ENCODE measurements at regions not wholly inside any gene's neighbourhood (a gene's known extent, or its start where the extent isn't known, plus 50 kb on each side); places are given as distances from the start of the nearest gene placed in this dataset.

- DNase-seq (ENCODE audit: low spot score in 2 of 2): no peak
- Histone ChIP-seq H3K4me1 (no peaks in the 10 kb centered on the region), H3K27ac (no peak overlapping the region), H3K27me3 (peaks cover 0 to 55% of the 10 kb centered on the region in 2 donors), H3K4me3 (no peak overlapping the region), H3K9me3 (no peaks in the 10 kb centered on the region), H3K36me3 (no peaks in the 10 kb centered on the region)
- TF ChIP-seq, protein P1, sequence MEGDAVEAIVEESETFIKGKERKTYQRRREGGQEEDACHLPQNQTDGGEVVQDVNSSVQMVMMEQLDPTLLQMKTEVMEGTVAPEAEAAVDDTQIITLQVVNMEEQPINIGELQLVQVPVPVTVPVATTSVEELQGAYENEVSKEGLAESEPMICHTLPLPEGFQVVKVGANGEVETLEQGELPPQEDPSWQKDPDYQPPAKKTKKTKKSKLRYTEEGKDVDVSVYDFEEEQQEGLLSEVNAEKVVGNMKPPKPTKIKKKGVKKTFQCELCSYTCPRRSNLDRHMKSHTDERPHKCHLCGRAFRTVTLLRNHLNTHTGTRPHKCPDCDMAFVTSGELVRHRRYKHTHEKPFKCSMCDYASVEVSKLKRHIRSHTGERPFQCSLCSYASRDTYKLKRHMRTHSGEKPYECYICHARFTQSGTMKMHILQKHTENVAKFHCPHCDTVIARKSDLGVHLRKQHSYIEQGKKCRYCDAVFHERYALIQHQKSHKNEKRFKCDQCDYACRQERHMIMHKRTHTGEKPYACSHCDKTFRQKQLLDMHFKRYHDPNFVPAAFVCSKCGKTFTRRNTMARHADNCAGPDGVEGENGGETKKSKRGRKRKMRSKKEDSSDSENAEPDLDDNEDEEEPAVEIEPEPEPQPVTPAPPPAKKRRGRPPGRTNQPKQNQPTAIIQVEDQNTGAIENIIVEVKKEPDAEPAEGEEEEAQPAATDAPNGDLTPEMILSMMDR (IDR thresholded peaks at IDR 0.05): no peak
- TF ChIP-seq EP300 (IDR thresholded peaks at IDR 0.05): no peak
- TF ChIP-seq POLR2A (IDR thresholded peaks at IDR 0.05): no peak
- WGBS, 2 donors: 64 to 75% methylated on average over 6 of the region's 6 CpGs
Observed at GRCh38 chr9:126052791-126053190, 273.8 kb upstream of the MVB12B start.

- Histone ChIP-seq H3K4me1 (peaks cover 0 to 8% (median 0%) of the 10 kb centered on the region in 4 donors), H3K9me3 (no peaks in the 10 kb centered on the region), H3K36me3 (no peaks in the 10 kb centered on the region), H3K27ac (no peak overlapping the region), H3K27me3 (peaks cover 0 to 61% of the 10 kb centered on the region in 2 donors), H3K4me3 (no peak overlapping the region)
- TF ChIP-seq, protein P1 (IDR thresholded peaks at IDR 0.05): no peak
- TF ChIP-seq EP300 (IDR thresholded peaks at IDR 0.05) (no peak), POLR2A (IDR thresholded peaks at IDR 0.05) (no peak)
- 48 to 57% methylated on average over 6 of the region's 6 CpGs for WGBS, 2 donors
- DNase-seq (ENCODE audit: low spot score in 2 of 2): no peak
Observed at GRCh38 chr9:126053913-126054312, 272.7 kb upstream of the MVB12B start.

DNA sequence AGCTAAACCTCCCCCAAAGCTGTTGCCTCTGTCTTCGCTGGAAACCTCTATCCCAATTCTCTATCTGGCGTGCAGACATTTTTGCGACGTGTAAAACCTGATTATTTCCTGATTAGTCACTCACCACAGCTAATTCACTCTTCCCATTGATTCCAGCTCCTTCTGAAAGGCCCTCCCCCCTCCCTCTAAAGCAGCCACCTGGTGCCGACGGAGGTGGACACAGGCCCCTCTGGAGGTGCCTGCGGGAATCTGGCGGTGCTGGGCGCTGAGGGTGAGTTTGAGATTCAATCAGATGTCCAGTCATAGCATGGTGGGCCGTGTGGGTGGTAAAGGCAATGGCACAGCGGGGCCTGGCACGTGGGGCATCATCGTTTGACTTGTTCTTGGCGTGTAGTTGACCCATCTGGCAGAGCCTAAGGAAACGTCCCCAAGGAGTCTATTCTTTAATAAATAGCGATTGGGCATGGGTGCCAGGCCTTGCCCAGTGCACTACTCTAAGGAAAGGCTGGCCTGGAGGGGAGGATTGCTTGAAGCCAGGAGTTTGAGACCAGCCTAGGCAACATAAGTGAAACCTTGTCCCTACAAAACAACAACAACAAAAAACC, 271.1 kb upstream of the MVB12B start:
- Histone ChIP-seq H3K9me3 (no peaks in the 10 kb centered on the region), H3K36me3 (no peaks in the 10 kb centered on the region), H3K27me3 (peaks cover 0 to 75% of the 10 kb centered on the region in 2 donors), H3K27ac (no peak overlapping the region), H3K4me1 (peaks cover 0 to 8% (median 0%) of the 10 kb centered on the region in 4 donors), H3K4me3 (no peak overlapping the region)
- TF ChIP-seq POLR2A (IDR thresholded peaks at IDR 0.05) (no peak), EP300 (IDR thresholded peaks at IDR 0.05) (no peak)
- TF ChIP-seq, protein P1 (IDR thresholded peaks at IDR 0.05): no peak
- WGBS, 2 donors: 67% methylated on average over 16 of the region's 16 CpGs
- DNase-seq (ENCODE audit: low spot score in 2 of 2): no peak

GRCh38 chr9:126056312-126057021, 270.2 kb upstream of the MVB12B start:
- WGBS, 2 donors: 70 to 73% methylated on average over 10 of the region's 10 CpGs

More at GRCh38 chr9:126056312-126057021, 270.2 kb upstream of the MVB12B start:
- H3K27me3 ChIP-seq: peaks cover 0 to 77% of the 10 kb centered on the region in 2 donors
- H3K4me3 ChIP-seq: no peak overlapping the region
- TF ChIP-seq EP300 (IDR thresholded peaks at IDR 0.05) (no peak), POLR2A (IDR thresholded peaks at IDR 0.05) (no peak)
- TF ChIP-seq, protein P1 (IDR thresholded peaks at IDR 0.05): no peak
- DNase-seq (ENCODE audit: low spot score in 2 of 2): no peak
- no peaks in the 10 kb centered on the region for H3K36me3 ChIP-seq
- H3K9me3 ChIP-seq: no peaks in the 10 kb centered on the region
- peaks cover 0 to 8% (median 0%) of the 10 kb centered on the region in 4 donors for H3K4me1 ChIP-seq
- H3K27ac ChIP-seq: no peak overlapping the region
